Mucosa of rectum (tissue), 2 donors: ENCODE measurements at regions not wholly inside any gene's neighbourhood (a gene's known extent, or its start where the extent isn't known, plus 50 kb on each side); places are given as distances from the start of the nearest gene placed in this dataset.

Experiments used
- H3K27ac ChIP-seq, 2 donors: one replicate each; pipeline ENCODE4 v1.7.0; 2013; ENCODE audit warnings: inconsistent platforms in 2 of 2, low read depth in 2 of 2, low read length in 2 of 2
- H3K27me3 ChIP-seq, 2 donors: one replicate each; pipeline ENCODE4 v1.7.0; 2013; ENCODE audit warnings: low read length in 2 of 2; ENCODE audit not compliant: control insufficient read depth in 2 of 2, insufficient read depth in 2 of 2
- H3K36me3 ChIP-seq, 2 donors: one replicate each; pipeline ENCODE4 v1.7.0; 2013; ENCODE audit warnings: low read length in 2 of 2; ENCODE audit not compliant: control insufficient read depth in 2 of 2, insufficient read depth in 2 of 2
- H3K4me1 ChIP-seq, 2 donors: one replicate each; pipeline ENCODE4 v1.7.0; 2013; ENCODE audit warnings: low read length in 2 of 2, mild to moderate bottlenecking in 1 of 2; ENCODE audit not compliant: control insufficient read depth in 2 of 2, insufficient read depth in 2 of 2
- H3K4me3 ChIP-seq, 2 donors: one replicate each; pipeline ENCODE4 v1.7.0; 2013; ENCODE audit warnings: low read length in 2 of 2
- H3K9ac ChIP-seq, 2 donors: one replicate each; pipeline ENCODE4 v1.7.0; 2013; ENCODE audit warnings: low read length in 2 of 2, low read depth in 1 of 2, mild to moderate bottlenecking in 1 of 2
- H3K9me3 ChIP-seq, 2 donors: one replicate each; pipeline ENCODE4 v1.7.0; 2013; ENCODE audit warnings: low read length in 2 of 2; ENCODE audit not compliant: control insufficient read depth in 2 of 2
- donor health status: healthy.
- donor health status: Normal muscosa, but diverticular disease.

- no peak overlapping the region for H3K4me3 ChIP-seq
- no peak overlapping the region for H3K9ac ChIP-seq
- H3K9me3 ChIP-seq = no peaks in the 10 kb centered on the region
- no peak overlapping the region for H3K27ac ChIP-seq
- no peaks in the 10 kb centered on the region for H3K4me1 ChIP-seq
- H3K36me3 ChIP-seq = no peaks in the 10 kb centered on the region
- H3K27me3 ChIP-seq = no peaks in the 10 kb centered on the region
These were observed 267.5 kb upstream of the ITGA1 start for GRCh38 chr5:52520171-52520570.

GRCh38 chr5:52521236-52521635 lies 266.5 kb upstream of the ITGA1 start:
- Histone ChIP-seq H3K36me3 (no peaks in the 10 kb centered on the region), H3K4me1 (no peaks in the 10 kb centered on the region), H3K27me3 (no peaks in the 10 kb centered on the region), H3K27ac (no peak overlapping the region), H3K9me3 (no peaks in the 10 kb centered on the region), H3K4me3 (no peak overlapping the region), H3K9ac (no peak overlapping the region)

DNA sequence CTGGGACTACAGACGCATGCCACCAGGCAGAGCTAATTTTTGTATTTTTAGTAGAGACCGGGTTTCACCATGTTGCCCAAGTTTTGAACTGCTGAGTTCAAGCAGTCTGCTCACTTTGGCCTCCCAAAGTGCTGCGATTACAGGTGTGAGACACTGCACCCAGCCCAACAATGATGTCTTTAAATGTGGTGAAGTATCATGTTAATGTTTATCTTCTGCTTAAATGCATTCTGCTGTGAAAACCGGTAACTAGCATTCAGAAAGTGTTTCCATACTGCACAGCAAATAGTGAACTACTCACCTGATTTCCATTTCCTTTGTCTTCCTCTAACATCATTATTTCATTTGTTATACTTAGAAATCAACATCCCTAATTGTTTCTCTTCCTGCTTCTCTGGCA lies 264.0 kb upstream of the ITGA1 start:
- H3K4me3 ChIP-seq = no peak overlapping the region
- no peaks in the 10 kb centered on the region for H3K36me3 ChIP-seq
- no peaks in the 10 kb centered on the region for H3K9me3 ChIP-seq
- H3K27me3 ChIP-seq = no peaks in the 10 kb centered on the region
- H3K4me1 ChIP-seq = no peaks in the 10 kb centered on the region
- H3K9ac ChIP-seq = no peak overlapping the region
- H3K27ac ChIP-seq = no peak overlapping the region

DNA sequence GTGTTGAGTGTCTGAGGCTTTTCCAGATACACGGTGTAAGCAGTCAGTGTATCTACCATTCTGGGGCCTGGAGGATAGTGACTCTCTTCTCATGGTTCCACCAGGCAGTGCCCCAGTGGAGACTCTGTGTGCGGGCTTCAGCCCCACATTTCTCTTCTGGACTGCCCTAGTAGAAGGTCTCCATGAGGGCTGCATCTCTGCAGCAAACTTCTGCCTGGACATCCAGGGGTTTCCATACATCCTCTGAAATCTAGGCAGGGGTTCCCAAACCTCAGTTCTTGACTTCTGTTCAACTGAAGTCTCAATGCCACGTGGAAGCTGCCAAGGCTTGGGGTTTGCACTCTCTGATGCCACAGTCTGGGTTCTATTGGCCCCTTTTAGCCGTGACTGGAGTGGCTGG lies 256.6 kb upstream of the ITGA1 start:
- Histone ChIP-seq H3K36me3 (no peaks in the 10 kb centered on the region), H3K9me3 (no peaks in the 10 kb centered on the region), H3K4me3 (no peak overlapping the region), H3K4me1 (no peaks in the 10 kb centered on the region), H3K27me3 (no peaks in the 10 kb centered on the region), H3K27ac (no peak overlapping the region), H3K9ac (no peak overlapping the region)

DNA sequence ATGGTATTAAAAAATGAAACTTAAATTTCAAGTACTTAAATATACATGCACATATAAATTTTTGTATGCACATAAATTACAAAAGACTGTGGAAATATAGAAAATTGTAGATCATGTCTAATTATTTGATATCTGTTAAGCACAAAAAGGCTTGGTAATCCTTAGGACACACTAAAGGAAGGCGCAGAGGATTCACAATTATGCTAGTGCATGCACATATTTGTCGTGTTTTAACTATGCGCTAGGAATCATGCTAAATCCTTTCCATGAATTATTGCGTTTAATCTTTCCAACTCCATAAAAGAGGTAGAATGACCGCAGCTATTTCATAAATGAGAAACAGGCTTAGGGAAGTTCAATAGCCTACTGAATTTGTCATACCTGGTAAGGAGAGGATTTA lies 244.1 kb upstream of the ITGA1 start:
- Histone ChIP-seq H3K9ac (no peak overlapping the region), H3K27ac (no peak overlapping the region), H3K4me3 (no peak overlapping the region), H3K4me1 (no peaks in the 10 kb centered on the region), H3K9me3 (no peaks in the 10 kb centered on the region), H3K36me3 (no peaks in the 10 kb centered on the region), H3K27me3 (no peaks in the 10 kb centered on the region)

DNA sequence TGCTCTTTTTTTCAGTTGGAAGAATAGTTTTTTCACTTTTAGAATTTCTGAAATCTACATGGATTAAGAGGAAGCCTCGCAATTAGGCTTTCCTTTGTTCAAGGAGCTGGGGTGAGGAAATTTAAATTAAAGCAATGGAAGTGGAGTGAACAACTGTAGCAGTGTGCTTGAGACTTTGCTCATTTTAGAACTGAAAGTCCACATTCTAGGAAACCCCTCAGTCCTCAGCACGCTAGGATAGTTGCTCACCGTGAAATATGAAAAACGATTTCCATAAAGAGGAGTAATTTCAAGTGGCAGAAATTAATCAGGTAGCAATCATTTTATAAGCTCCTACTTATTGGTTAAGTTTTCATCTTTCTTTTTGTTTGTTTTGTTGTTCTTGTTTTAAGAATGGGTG lies 243.0 kb upstream of the ITGA1 start:
- Histone ChIP-seq H3K4me1 (no peaks in the 10 kb centered on the region), H3K4me3 (no peak overlapping the region), H3K27ac (no peak overlapping the region), H3K9me3 (no peaks in the 10 kb centered on the region), H3K36me3 (no peaks in the 10 kb centered on the region), H3K9ac (no peak overlapping the region), H3K27me3 (no peaks in the 10 kb centered on the region)

- Histone ChIP-seq H3K4me1 (no peaks in the 10 kb centered on the region), H3K9me3 (no peaks in the 10 kb centered on the region), H3K27me3 (no peaks in the 10 kb centered on the region), H3K36me3 (no peaks in the 10 kb centered on the region), H3K9ac (no peak overlapping the region), H3K4me3 (no peak overlapping the region), H3K27ac (no peak overlapping the region)
These were observed 233.4 kb upstream of the ITGA1 start for GRCh38 chr5:52554293-52554692.

- Histone ChIP-seq H3K9me3 (no peaks in the 10 kb centered on the region), H3K36me3 (no peaks in the 10 kb centered on the region), H3K9ac (no peak overlapping the region), H3K4me1 (no peaks in the 10 kb centered on the region), H3K27ac (no peak overlapping the region), H3K4me3 (no peak overlapping the region), H3K27me3 (no peaks in the 10 kb centered on the region)
These were observed 227.3 kb upstream of the ITGA1 start for GRCh38 chr5:52560366-52560765.

DNA sequence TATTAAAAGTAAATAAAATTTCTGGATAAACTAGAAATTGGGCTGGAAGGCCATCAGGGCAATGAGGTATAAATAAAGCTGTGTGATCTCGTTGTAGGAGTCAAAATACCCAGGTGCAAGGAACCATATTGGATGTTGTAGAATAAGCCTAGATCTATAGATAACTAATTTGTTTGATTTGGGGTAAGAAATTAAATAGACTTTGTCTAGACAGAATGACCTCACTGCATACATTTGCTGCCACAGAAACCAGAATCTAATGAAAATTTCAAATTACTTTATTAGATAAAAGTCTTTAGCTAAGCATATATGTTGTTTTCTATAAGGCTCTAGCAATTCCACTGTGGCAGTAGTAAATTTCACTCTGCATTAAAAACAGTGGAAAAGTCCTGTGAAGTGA lies 225.2 kb upstream of the ITGA1 start:
- H3K36me3 ChIP-seq = no peaks in the 10 kb centered on the region
- H3K4me1 ChIP-seq = no peaks in the 10 kb centered on the region
- H3K27ac ChIP-seq = no peak overlapping the region
- H3K4me3 ChIP-seq = no peak overlapping the region
- H3K9me3 ChIP-seq = no peaks in the 10 kb centered on the region
- no peak overlapping the region for H3K9ac ChIP-seq
- no peaks in the 10 kb centered on the region for H3K27me3 ChIP-seq

- no peak overlapping the region for H3K4me3 ChIP-seq
- no peaks in the 10 kb centered on the region for H3K27me3 ChIP-seq
- H3K9ac ChIP-seq = no peak overlapping the region
- no peaks in the 10 kb centered on the region for H3K36me3 ChIP-seq
- H3K9me3 ChIP-seq = no peaks in the 10 kb centered on the region
- H3K27ac ChIP-seq = no peak overlapping the region
- no peaks in the 10 kb centered on the region for H3K4me1 ChIP-seq
These were observed 223.1 kb upstream of the ITGA1 start for GRCh38 chr5:52564587-52564986.

GRCh38 chr5:52577546-52577945 lies 210.2 kb upstream of the ITGA1 start:
- H3K4me3 ChIP-seq = no peak overlapping the region
- H3K9ac ChIP-seq = no peak overlapping the region
- no peaks in the 10 kb centered on the region for H3K4me1 ChIP-seq
- no peaks in the 10 kb centered on the region for H3K27me3 ChIP-seq
- H3K27ac ChIP-seq = no peak overlapping the region
- no peaks in the 10 kb centered on the region for H3K36me3 ChIP-seq
- no peaks in the 10 kb centered on the region for H3K9me3 ChIP-seq
